ENCODE measurements at regions not wholly inside any gene's neighbourhood (a gene's known extent, or its start where the extent isn't known, plus 50 kb on each side); places are given as distances from the start of the nearest gene placed in this dataset.

GRCh38 chr15:38163658-38164057 is 89.0 kb upstream of the SPRED1 start:
- Mint-ChIP-seq H3K4me3 (ENCODE audit: unreplicated experiment) (no peak overlapping the region), H3K27ac (ENCODE audit: unreplicated experiment) (no peak overlapping the region), H3K4me1 (ENCODE audit: unreplicated experiment) (peaks cover 7% of the 10 kb centered on the region), H3K27me3 (ENCODE audit: unreplicated experiment) (no peaks in the 10 kb centered on the region), H3K36me3 (ENCODE audit: low read depth, unreplicated experiment) (no peaks in the 10 kb centered on the region), H3K9me3 (ENCODE audit: unreplicated experiment) (no peaks in the 10 kb centered on the region)
- TF ChIP-seq CTCF (IDR thresholded peaks at IDR 0.05; ENCODE audit: unreplicated experiment): no peak
- no peak for DNase-seq (ENCODE audit: low spot score)

GRCh38 chr15:38164061-38164460 is 88.6 kb upstream of the SPRED1 start:
- no peak for DNase-seq (ENCODE audit: low spot score)
- H3K4me3 Mint-ChIP-seq (ENCODE audit: unreplicated experiment): no peak overlapping the region
- no peaks in the 10 kb centered on the region for H3K9me3 Mint-ChIP-seq (ENCODE audit: unreplicated experiment)
- H3K36me3 Mint-ChIP-seq (ENCODE audit: low read depth, unreplicated experiment): no peaks in the 10 kb centered on the region
- no peak overlapping the region for H3K27ac Mint-ChIP-seq (ENCODE audit: unreplicated experiment)
- no peak for TF ChIP-seq CTCF (IDR thresholded peaks at IDR 0.05; ENCODE audit: unreplicated experiment)
- H3K4me1 Mint-ChIP-seq (ENCODE audit: unreplicated experiment): peaks cover 7% of the 10 kb centered on the region
- no peaks in the 10 kb centered on the region for H3K27me3 Mint-ChIP-seq (ENCODE audit: unreplicated experiment)

GRCh38 chr15:38164507-38164906 is 88.1 kb upstream of the SPRED1 start:
- DNase-seq (ENCODE audit: low spot score): no peak

GRCh38 chr15:38168467-38169070 is 84.1 kb upstream of the SPRED1 start:
- Mint-ChIP-seq H3K4me3 (ENCODE audit: unreplicated experiment) (no peak overlapping the region), H3K27ac (ENCODE audit: unreplicated experiment) (no peak overlapping the region), H3K9me3 (ENCODE audit: unreplicated experiment) (no peaks in the 10 kb centered on the region), H3K27me3 (ENCODE audit: unreplicated experiment) (no peaks in the 10 kb centered on the region), H3K36me3 (ENCODE audit: low read depth, unreplicated experiment) (no peaks in the 10 kb centered on the region), H3K4me1 (ENCODE audit: unreplicated experiment) (peaks cover 4% of the 10 kb centered on the region)
- no peak for DNase-seq (ENCODE audit: low spot score)
- no peak for TF ChIP-seq CTCF (IDR thresholded peaks at IDR 0.05; ENCODE audit: unreplicated experiment)

More at GRCh38 chr15:38164507-38164906, 88.1 kb upstream of the SPRED1 start:
- Mint-ChIP-seq H3K27ac (ENCODE audit: unreplicated experiment) (no peak overlapping the region), H3K4me1 (ENCODE audit: unreplicated experiment) (peaks cover 7% of the 10 kb centered on the region), H3K36me3 (ENCODE audit: low read depth, unreplicated experiment) (no peaks in the 10 kb centered on the region), H3K4me3 (ENCODE audit: unreplicated experiment) (no peak overlapping the region), H3K9me3 (ENCODE audit: unreplicated experiment) (no peaks in the 10 kb centered on the region), H3K27me3 (ENCODE audit: unreplicated experiment) (no peaks in the 10 kb centered on the region)
- TF ChIP-seq CTCF (IDR thresholded peaks at IDR 0.05; ENCODE audit: unreplicated experiment): no peak

- Mint-ChIP-seq H3K4me3 (ENCODE audit: unreplicated experiment) (no peak overlapping the region), H3K9me3 (ENCODE audit: unreplicated experiment) (no peaks in the 10 kb centered on the region), H3K4me1 (ENCODE audit: unreplicated experiment) (peaks cover 4% of the 10 kb centered on the region), H3K36me3 (ENCODE audit: low read depth, unreplicated experiment) (no peaks in the 10 kb centered on the region), H3K27me3 (ENCODE audit: unreplicated experiment) (no peaks in the 10 kb centered on the region), H3K27ac (ENCODE audit: unreplicated experiment) (no peak overlapping the region)
- no peak for DNase-seq (ENCODE audit: low spot score)
- TF ChIP-seq CTCF (IDR thresholded peaks at IDR 0.05; ENCODE audit: unreplicated experiment): no peak
These were observed 80.7 kb upstream of the SPRED1 start for GRCh38 chr15:38171973-38172372.
